H9 (cell line): ENCODE measurements at regions not wholly inside any gene's neighbourhood (a gene's known extent, or its start where the extent isn't known, plus 50 kb on each side); places are given as distances from the start of the nearest gene placed in this dataset.

ENCODE experiments used
- DNase-seq: peaks from one replicate; pipeline ENCODE4 v3.0.0-alpha.2; 2017
- H2AFZ ChIP-seq: one replicate; pipeline ENCODE4 v1.6.1; 2013; ENCODE audit warnings: mild to moderate bottlenecking, low read length, control low read depth, moderate library complexity
- H2AK5ac ChIP-seq: 2 replicates; pipeline ENCODE4 v1.6.1; 2013; ENCODE audit warnings: low read length, control low read depth, mixed read lengths; ENCODE audit not compliant: insufficient read length
- H2BK120ac ChIP-seq: one replicate; pipeline ENCODE4 v1.6.1; 2013; ENCODE audit warnings: low read depth, mild to moderate bottlenecking, low read length, control low read depth, inconsistent platforms; ENCODE audit not compliant: poor library complexity, severe bottlenecking
- H2BK12ac ChIP-seq: 2 replicates; pipeline ENCODE4 v1.6.1; 2013; ENCODE audit warnings: low read length, control low read depth, mixed read lengths, low read depth; ENCODE audit not compliant: insufficient read length
- H2BK15ac ChIP-seq: 2 replicates; pipeline ENCODE4 v1.6.1; 2013; ENCODE audit warnings: low read depth, low read length, control low read depth
- H2BK20ac ChIP-seq: one replicate; pipeline ENCODE4 v1.6.1; 2013; ENCODE audit warnings: low read depth, mild to moderate bottlenecking, low read length, control low read depth, inconsistent platforms; ENCODE audit not compliant: poor library complexity, severe bottlenecking
- H2BK5ac ChIP-seq: 2 replicates; pipeline ENCODE4 v1.6.1; 2013; ENCODE audit warnings: low read length, control low read depth, mixed read lengths; ENCODE audit not compliant: insufficient read length
- H3K14ac ChIP-seq: 2 replicates; pipeline ENCODE4 v1.6.1; 2013; ENCODE audit warnings: low read length, control low read depth; ENCODE audit not compliant: insufficient read depth
- H3K18ac ChIP-seq: 2 replicates; pipeline ENCODE4 v1.6.1; 2013; ENCODE audit warnings: low read depth, mild to moderate bottlenecking, mixed read lengths, low read length, control low read depth; ENCODE audit not compliant: insufficient read length
- H3K23ac ChIP-seq: 2 replicates; pipeline ENCODE4 v1.6.1; 2013; ENCODE audit warnings: low read length, control low read depth, mixed read lengths, low read depth; ENCODE audit not compliant: insufficient read length
- H3K23me2 ChIP-seq: 2 replicates; pipeline ENCODE4 v1.6.1; 2013; ENCODE audit warnings: low read depth, mild to moderate bottlenecking, mixed read lengths, low read length, control low read depth; ENCODE audit not compliant: insufficient read length, poor library complexity, severe bottlenecking
- H3K27ac ChIP-seq: 2 replicates; pipeline ENCODE4 v1.5.1; 2013; ENCODE audit warnings: low read length, control low read depth, mixed read lengths, low read depth; ENCODE audit not compliant: insufficient read length
- H3K27me3 ChIP-seq: 2 replicates; pipeline ENCODE4 v1.6.1; 2013; ENCODE audit warnings: low read length, control low read depth, inconsistent platforms; ENCODE audit not compliant: insufficient read depth
- H3K4ac ChIP-seq: 2 replicates; pipeline ENCODE4 v1.6.1; 2013; ENCODE audit warnings: low read depth, mild to moderate bottlenecking, control low read depth, inconsistent platforms, low read length, moderate library complexity
- H3K4me1 ChIP-seq: 2 replicates; pipeline ENCODE4 v1.6.1; 2013; ENCODE audit warnings: low read length, control low read depth, inconsistent platforms; ENCODE audit not compliant: insufficient read depth
- H3K4me2 ChIP-seq: 2 replicates; pipeline ENCODE4 v1.6.1; 2013; ENCODE audit warnings: low read length, control low read depth, mixed read lengths; ENCODE audit not compliant: insufficient read length, insufficient read depth
- H3K56ac ChIP-seq: 2 replicates; pipeline ENCODE4 v1.6.1; 2013; ENCODE audit warnings: low read depth, mild to moderate bottlenecking, mixed read lengths, low read length, control low read depth; ENCODE audit not compliant: insufficient read length
- H3K79me1 ChIP-seq: 2 replicates; pipeline ENCODE4 v1.6.1; 2013; ENCODE audit warnings: low read depth, mild to moderate bottlenecking, moderate library complexity, low read length, control low read depth, inconsistent platforms; ENCODE audit not compliant: insufficient read depth, poor library complexity, severe bottlenecking
- H3K79me2 ChIP-seq: 2 replicates; pipeline ENCODE4 v1.6.1; 2013; ENCODE audit warnings: low read length, control low read depth, inconsistent platforms; ENCODE audit not compliant: insufficient read depth
- H3K9ac ChIP-seq: 2 replicates; pipeline ENCODE4 v1.6.1; 2013; ENCODE audit warnings: low read length, control low read depth, mixed read lengths; ENCODE audit not compliant: insufficient read length; ENCODE audit errors: extremely low read depth
- H3K9me3 ChIP-seq: one replicate; pipeline ENCODE4 v1.6.1; 2013; ENCODE audit warnings: low read depth, low read length, inconsistent platforms; ENCODE audit not compliant: control insufficient read depth
- H3T11ph ChIP-seq: one replicate; pipeline ENCODE4 v1.6.1; 2013; ENCODE audit warnings: mild to moderate bottlenecking, low read length, control low read depth, inconsistent platforms
- H4K20me1 ChIP-seq: one replicate; pipeline ENCODE4 v1.6.1; 2013; ENCODE audit not compliant: control insufficient read depth, insufficient read length, insufficient read depth
- H4K5ac ChIP-seq: 2 replicates; pipeline ENCODE4 v1.6.1; 2013; ENCODE audit warnings: low read depth, mild to moderate bottlenecking, mixed read lengths, low read length, control low read depth; ENCODE audit not compliant: insufficient read length
- H4K8ac ChIP-seq: replicated peaks from 2 replicates; pipeline ENCODE4 v1.6.1; 2013; ENCODE audit warnings: low read length, control low read depth, mixed read lengths, low read depth; ENCODE audit not compliant: insufficient read length
- H4K91ac ChIP-seq: 2 replicates; pipeline ENCODE4 v1.6.1; 2013; ENCODE audit warnings: low read depth, mild to moderate bottlenecking, moderate library complexity, mixed read lengths, low read length, control low read depth; ENCODE audit not compliant: insufficient read length
- H3K27ac Mint-ChIP-seq, 3 experiments: 2 replicates in 2 of 3; 3 replicates in 1 of 3; pipeline ENCODE4 v1.8.0; 2020 to 2021; ENCODE audit warnings: mixed read lengths in 3 of 3, mild to moderate bottlenecking in 1 of 3, moderate library complexity in 1 of 3
- H3K27me3 Mint-ChIP-seq: 2 replicates; pipeline ENCODE4 v1.8.0; 2021; ENCODE audit warnings: low read depth, mild to moderate bottlenecking, moderate library complexity, mixed read lengths
- H3K36me3 Mint-ChIP-seq, 3 experiments: 2 replicates in 2 of 3; 3 replicates in 1 of 3; pipeline ENCODE4 v1.8.0; 2020 to 2021; ENCODE audit warnings: low read depth in 3 of 3, mixed read lengths in 3 of 3; ENCODE audit not compliant: insufficient read depth in 1 of 3
- H3K4me1 Mint-ChIP-seq, 2 experiments: 2 replicates each; pipeline ENCODE4 v1.8.0; 2020; ENCODE audit warnings: mixed read lengths in 2 of 2
- H3K4me3 Mint-ChIP-seq, 2 experiments: 2 replicates in 1 of 2; 3 replicates in 1 of 2; pipeline ENCODE4 v1.8.0; 2020 to 2021; ENCODE audit warnings: mild to moderate bottlenecking in 2 of 2, mixed read lengths in 2 of 2, moderate library complexity in 1 of 2
- H3K9me3 Mint-ChIP-seq, 2 experiments: 2 replicates in 1 of 2; 3 replicates in 1 of 2; pipeline ENCODE4 v1.8.0; 2020; ENCODE audit warnings: mild to moderate bottlenecking in 2 of 2, mixed read lengths in 2 of 2, moderate library complexity in 1 of 2
- WGBS: extraction: QIAGEN DNeasy Blood & Tissue Kit; methylation state at CpG from one replicate; pipeline ENCODE4 v1.1.7; 2013; ENCODE audit warnings: missing lambda C conversion rate, low lambda C conversion rate, mixed read lengths; ENCODE audit not compliant: insufficient read length; ENCODE audit errors: extremely low coverage; 5-methylcytosine and 5-hydroxymethylcytosine counted together
- TF ChIP-seq, protein P1 (sequence below): fragments of 200-600 bp; sonication (generic); conservative IDR thresholded peaks from 3 replicates; pipeline ENCODE4 v1.8.0; 2021; ENCODE audit warnings: antibody characterized with exemption, mild to moderate bottlenecking

DNA sequence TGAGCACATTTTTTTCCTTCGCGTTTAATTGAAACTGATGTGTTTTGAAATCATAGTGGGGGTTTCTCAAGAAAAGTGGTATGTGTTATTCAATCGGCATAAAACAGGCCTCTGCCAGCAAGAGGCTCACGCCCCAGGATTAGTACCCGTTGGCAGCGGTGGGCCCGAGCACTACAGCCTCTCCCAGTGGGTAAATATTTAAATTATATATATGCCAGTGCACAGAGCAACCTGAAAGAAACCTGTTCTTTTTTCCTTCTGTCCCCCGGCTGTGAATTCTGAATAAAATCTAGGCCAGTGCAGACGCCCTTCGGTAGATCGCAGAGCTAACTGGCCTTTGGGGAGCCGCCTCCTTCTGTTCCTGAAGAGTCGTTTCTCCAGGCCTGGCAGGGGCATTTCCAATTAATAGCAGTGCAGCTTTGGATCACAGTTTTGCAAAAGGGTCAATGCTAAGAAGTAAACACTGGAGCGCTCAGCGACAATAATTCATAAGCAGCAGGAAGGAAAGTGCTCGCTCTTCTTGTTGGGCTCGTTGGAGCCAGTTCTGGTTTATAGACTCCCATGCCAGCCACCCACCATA is 202.8 kb upstream of the SALL3 start:
- DNase-seq = no peak
- no peaks in the 10 kb centered on the region; a peak in 1 of 5 replicates for H3K9me3 Mint-ChIP-seq
- H3K4me2 ChIP-seq = no peak overlapping the region
- no peak overlapping the region for H2BK12ac ChIP-seq
- no peak overlapping the region for H2AFZ ChIP-seq
- H3K23me2 ChIP-seq = peaks cover 2% of the 10 kb centered on the region
- no peak overlapping the region for H3T11ph ChIP-seq
- no peaks in the 10 kb centered on the region for H3K79me2 ChIP-seq
- no peak overlapping the region for H3K27ac ChIP-seq
- H2BK20ac ChIP-seq = no peak overlapping the region
- H3K9ac ChIP-seq = no peak overlapping the region
- no peaks in the 10 kb centered on the region for H3K4me1 ChIP-seq
- H4K8ac ChIP-seq = no peak overlapping the region
- H3K23ac ChIP-seq = no peak overlapping the region
- TF ChIP-seq, protein P1, sequence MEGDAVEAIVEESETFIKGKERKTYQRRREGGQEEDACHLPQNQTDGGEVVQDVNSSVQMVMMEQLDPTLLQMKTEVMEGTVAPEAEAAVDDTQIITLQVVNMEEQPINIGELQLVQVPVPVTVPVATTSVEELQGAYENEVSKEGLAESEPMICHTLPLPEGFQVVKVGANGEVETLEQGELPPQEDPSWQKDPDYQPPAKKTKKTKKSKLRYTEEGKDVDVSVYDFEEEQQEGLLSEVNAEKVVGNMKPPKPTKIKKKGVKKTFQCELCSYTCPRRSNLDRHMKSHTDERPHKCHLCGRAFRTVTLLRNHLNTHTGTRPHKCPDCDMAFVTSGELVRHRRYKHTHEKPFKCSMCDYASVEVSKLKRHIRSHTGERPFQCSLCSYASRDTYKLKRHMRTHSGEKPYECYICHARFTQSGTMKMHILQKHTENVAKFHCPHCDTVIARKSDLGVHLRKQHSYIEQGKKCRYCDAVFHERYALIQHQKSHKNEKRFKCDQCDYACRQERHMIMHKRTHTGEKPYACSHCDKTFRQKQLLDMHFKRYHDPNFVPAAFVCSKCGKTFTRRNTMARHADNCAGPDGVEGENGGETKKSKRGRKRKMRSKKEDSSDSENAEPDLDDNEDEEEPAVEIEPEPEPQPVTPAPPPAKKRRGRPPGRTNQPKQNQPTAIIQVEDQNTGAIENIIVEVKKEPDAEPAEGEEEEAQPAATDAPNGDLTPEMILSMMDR = no peak
- H3K27me3 ChIP-seq = no peaks in the 10 kb centered on the region
- no peak overlapping the region for H3K56ac ChIP-seq
- no peaks in the 10 kb centered on the region for H4K20me1 ChIP-seq
- H3K4ac ChIP-seq = no peak overlapping the region
- no CpG with 5 or more reads among the region's 17 CpGs for WGBS
- H4K91ac ChIP-seq = no peak overlapping the region
- no peak overlapping the region for H2BK15ac ChIP-seq
- no peak overlapping the region for H2BK5ac ChIP-seq
- H3K4me3 Mint-ChIP-seq = no peak overlapping the region
- no peak overlapping the region for H3K18ac ChIP-seq
- H4K5ac ChIP-seq = no peak overlapping the region
- H3K27me3 Mint-ChIP-seq = peaks cover 8% of the 10 kb centered on the region
- H2BK120ac ChIP-seq = no peak overlapping the region
- H2AK5ac ChIP-seq = no peak overlapping the region
- H3K9me3 ChIP-seq = no peaks in the 10 kb centered on the region
- no peaks in the 10 kb centered on the region for H3K36me3 Mint-ChIP-seq
- no peak overlapping the region for H3K14ac ChIP-seq
- no peak overlapping the region for H3K27ac Mint-ChIP-seq
- H3K79me1 ChIP-seq = no peaks in the 10 kb centered on the region
- peaks cover 0 to 3% of the 10 kb centered on the region in 2 experiments; a peak in 1 of 4 replicates for H3K4me1 Mint-ChIP-seq
